Activated T-helper 2 cell treated with anti-CD3 and anti-CD28 coated beads, Interferon-gamma antibody, Interleukin-2, Interleukin-4, amounts not matched to agents 10 μg/mL and 5 μg/mL and 100 μg/mL, durations not matched to agents 14 hours and 24 hours and 36 hours (primary cell): ENCODE measurements at regions not wholly inside any gene's neighbourhood (a gene's known extent, or its start where the extent isn't known, plus 50 kb on each side); places are given as distances from the start of the nearest gene placed in this dataset.
"Not testable (repeated sequence)": the region's sequence is repeated elsewhere in the genome, so short reads cannot be mapped to it uniquely, and the experiment has no call there.

ENCODE experiments used
- DNase-seq: peaks from one replicate; pipeline ENCODE4 v3.0.0; 2021; ENCODE audit warnings: low spot score
- H3K27ac Mint-ChIP-seq: one replicate; pipeline ENCODE4 v1.8.0; 2021; ENCODE audit warnings: mixed read lengths
- H3K27me3 Mint-ChIP-seq: one replicate; pipeline ENCODE4 v1.8.0; 2021; ENCODE audit warnings: low read depth, mixed read lengths
- H3K36me3 Mint-ChIP-seq: one replicate; pipeline ENCODE4 v1.8.0; 2021; ENCODE audit warnings: low read depth, mixed read lengths
- H3K4me1 Mint-ChIP-seq: one replicate; pipeline ENCODE4 v1.8.0; 2021; ENCODE audit warnings: low read depth, mixed read lengths
- H3K4me3 Mint-ChIP-seq: one replicate; pipeline ENCODE4 v1.8.0; 2021; ENCODE audit warnings: low read depth, mild to moderate bottlenecking, moderate library complexity, mixed read lengths
- H3K9me3 Mint-ChIP-seq: one replicate; pipeline ENCODE4 v1.8.0; 2021; ENCODE audit warnings: mixed read lengths
- intact Hi-C: fragments of 100-400 bp; cut with micrococcal nuclease; formaldehyde crosslinking; loops from one replicate; pipeline ENCODE4 v1.15.1; 2023

GRCh38 chr14:66022526-66022925 is 463.6 kb upstream of the CCDC196 start:
- H3K27me3 Mint-ChIP-seq, result peaks cover 4% of the 10 kb centered on the region

GRCh38 chr14:66025779-66026178 is 460.4 kb upstream of the CCDC196 start:
- H3K27ac Mint-ChIP-seq, result no peak overlapping the region
- no peaks in the 10 kb centered on the region for H3K4me1 Mint-ChIP-seq
- no peaks in the 10 kb centered on the region for H3K36me3 Mint-ChIP-seq
- H3K4me3 Mint-ChIP-seq, result no peak overlapping the region
- intact Hi-C loops, result no loop called here
- DNase-seq, result no peak
- H3K27me3 Mint-ChIP-seq, result peaks cover 8% of the 10 kb centered on the region
- peaks cover 11% of the 10 kb centered on the region for H3K9me3 Mint-ChIP-seq

More at GRCh38 chr14:66022526-66022925, 463.6 kb upstream of the CCDC196 start:
- Mint-ChIP-seq H3K27ac (no peak overlapping the region), H3K4me1 (no peaks in the 10 kb centered on the region), H3K4me3 (no peak overlapping the region), H3K9me3 (no peaks in the 10 kb centered on the region), H3K36me3 (no peaks in the 10 kb centered on the region)
- DNase-seq, result no peak
- intact Hi-C loops, result no loop called here

- intact Hi-C loops, H3K27ac Mint-ChIP-seq, H3K36me3 Mint-ChIP-seq, DNase-seq, H3K4me1 Mint-ChIP-seq, H3K4me3 Mint-ChIP-seq, H3K27me3 Mint-ChIP-seq: not testable (repeated sequence)
- H3K9me3 Mint-ChIP-seq, result peaks cover 21% of the 10 kb centered on the region
Measured at GRCh38 chr14:66031981-66032380, 454.2 kb upstream of the CCDC196 start.

- H3K9me3 Mint-ChIP-seq, result peaks cover 21% of the 10 kb centered on the region
Measured at GRCh38 chr14:66032800-66033199, 453.4 kb upstream of the CCDC196 start.

DNA sequence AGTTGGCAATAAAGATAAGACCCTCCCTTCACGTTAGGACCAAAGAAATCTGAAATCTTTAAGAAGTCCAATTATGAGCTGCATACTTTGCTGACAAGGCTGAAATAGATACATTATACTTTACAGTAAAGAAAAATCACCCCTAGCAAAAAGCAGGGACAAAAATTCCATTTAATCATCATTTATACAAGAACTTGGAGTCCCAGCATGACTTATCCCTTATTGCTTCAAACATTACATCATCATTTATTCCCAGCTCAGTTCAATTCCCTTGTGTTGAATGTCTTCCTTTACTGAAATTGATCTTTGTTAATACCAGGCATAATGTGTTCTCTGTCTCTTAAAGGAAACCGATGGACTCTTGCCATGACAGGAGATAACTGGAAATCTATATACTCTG is 449.6 kb upstream of the CCDC196 start:
- Mint-ChIP-seq H3K4me1 (no peaks in the 10 kb centered on the region), H3K9me3 (peaks cover 4% of the 10 kb centered on the region), H3K27me3 (peaks cover 12% of the 10 kb centered on the region), H3K27ac (no peak overlapping the region), H3K36me3 (no peaks in the 10 kb centered on the region), H3K4me3 (no peak overlapping the region)
- no peak for DNase-seq
- intact Hi-C loops, result no loop called here

More at GRCh38 chr14:66032800-66033199, 453.4 kb upstream of the CCDC196 start:
- no peak for DNase-seq
- H3K4me1 Mint-ChIP-seq, result no peaks in the 10 kb centered on the region
- no peaks in the 10 kb centered on the region for H3K36me3 Mint-ChIP-seq
- H3K27ac Mint-ChIP-seq, result no peak overlapping the region
- intact Hi-C loops, result no loop called here
- H3K27me3 Mint-ChIP-seq, result peaks cover 9% of the 10 kb centered on the region
- no peak overlapping the region for H3K4me3 Mint-ChIP-seq

DNA sequence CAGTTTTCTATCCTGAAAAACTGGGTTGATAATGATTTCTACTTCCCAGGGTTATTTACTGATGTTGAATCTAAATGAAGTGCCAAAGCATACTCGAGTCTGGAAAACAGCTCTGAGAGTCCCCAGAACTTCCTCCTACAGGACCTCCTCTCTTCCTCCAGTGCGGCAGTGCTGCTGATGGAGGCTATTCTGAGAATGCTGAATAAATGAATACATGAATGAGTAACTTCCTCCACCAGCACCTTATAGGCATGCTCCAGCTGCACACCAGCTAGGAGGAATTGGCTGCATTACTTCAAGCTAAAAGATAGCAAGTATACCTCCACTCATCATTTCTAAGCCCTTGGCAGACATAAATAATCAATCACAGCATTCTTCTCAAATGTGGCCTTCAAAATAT is 448.8 kb upstream of the CCDC196 start:
- H3K27me3 Mint-ChIP-seq, result peaks cover 12% of the 10 kb centered on the region
- peaks cover 1% of the 10 kb centered on the region for H3K9me3 Mint-ChIP-seq
- no peak for DNase-seq
- H3K27ac Mint-ChIP-seq, result no peak overlapping the region
- no peak overlapping the region for H3K4me3 Mint-ChIP-seq
- intact Hi-C loops, result no loop called here
- H3K36me3 Mint-ChIP-seq, result no peaks in the 10 kb centered on the region
- H3K4me1 Mint-ChIP-seq, result no peaks in the 10 kb centered on the region

DNA sequence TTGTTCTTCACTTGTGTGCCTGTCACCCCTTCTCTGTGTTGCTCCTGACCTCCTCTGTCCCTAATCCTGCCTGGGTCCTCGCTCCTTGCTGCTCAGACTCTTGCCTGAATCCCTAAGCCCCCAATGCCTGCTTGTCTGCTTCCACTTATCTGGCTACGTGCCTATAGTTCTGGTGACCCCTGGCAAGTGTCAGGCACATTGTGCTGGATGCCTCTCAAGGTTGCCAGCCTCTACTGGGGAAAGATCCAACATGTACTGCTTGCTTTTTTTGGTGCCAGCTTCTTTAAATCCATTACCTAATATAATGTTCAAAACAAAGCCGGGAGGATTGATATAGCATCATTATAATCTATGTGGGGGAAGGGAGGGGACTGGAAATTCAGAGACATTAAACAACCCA is 448.0 kb upstream of the CCDC196 start:
- Mint-ChIP-seq H3K4me1 (no peaks in the 10 kb centered on the region), H3K4me3 (no peak overlapping the region), H3K27ac (no peak overlapping the region), H3K9me3 (no peaks in the 10 kb centered on the region), H3K36me3 (no peaks in the 10 kb centered on the region), H3K27me3 (peaks cover 19% of the 10 kb centered on the region)
- DNase-seq, result no peak
- intact Hi-C loops, result no loop called here

DNA sequence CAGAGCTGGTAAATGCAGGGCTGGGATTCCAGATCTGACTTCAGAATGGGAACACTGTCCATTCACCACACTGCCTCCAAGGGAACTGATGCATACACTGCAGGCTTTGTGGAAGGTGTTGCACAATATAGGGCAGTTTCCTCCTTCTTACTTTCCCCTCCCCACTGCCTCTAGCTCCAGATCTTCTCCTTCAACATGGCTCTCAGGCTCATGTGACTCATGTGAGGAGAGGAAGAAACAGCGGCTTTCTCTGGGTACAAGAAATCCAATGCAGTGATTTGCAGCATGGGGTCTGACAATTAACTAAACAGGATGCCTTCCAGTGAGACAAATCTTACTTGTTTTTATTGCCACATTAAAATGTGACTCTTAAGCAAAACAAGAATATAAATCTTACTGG is 447.6 kb upstream of the CCDC196 start:
- intact Hi-C loops, result no loop called here
- Mint-ChIP-seq H3K27me3 (peaks cover 19% of the 10 kb centered on the region), H3K4me1 (no peaks in the 10 kb centered on the region), H3K4me3 (no peak overlapping the region), H3K9me3 (no peaks in the 10 kb centered on the region), H3K36me3 (no peaks in the 10 kb centered on the region), H3K27ac (no peak overlapping the region)
- no peak for DNase-seq

DNA sequence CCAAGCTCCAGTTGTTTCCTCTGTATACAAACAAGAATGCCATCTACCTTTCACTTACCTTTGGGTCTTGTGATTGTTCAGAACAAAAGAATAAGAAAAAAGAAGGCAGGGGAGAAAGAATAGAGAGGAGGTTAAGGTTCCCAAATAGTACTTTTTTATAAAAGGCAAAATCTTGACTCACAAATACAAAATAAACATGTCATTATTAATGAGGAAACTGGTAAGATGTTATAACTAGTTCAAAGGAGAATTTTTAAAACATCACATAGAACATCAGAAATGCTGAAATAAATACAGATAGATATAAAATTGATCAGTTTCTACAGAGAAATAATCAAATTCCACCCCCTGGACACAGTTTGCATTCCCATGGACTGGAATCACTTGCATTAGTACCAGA is 446.7 kb upstream of the CCDC196 start:
- H3K27me3 Mint-ChIP-seq, result peaks cover 19% of the 10 kb centered on the region
- no peak overlapping the region for H3K4me3 Mint-ChIP-seq
- no peaks in the 10 kb centered on the region for H3K36me3 Mint-ChIP-seq
- DNase-seq, result no peak
- no peaks in the 10 kb centered on the region for H3K9me3 Mint-ChIP-seq
- no peaks in the 10 kb centered on the region for H3K4me1 Mint-ChIP-seq
- intact Hi-C loops, result no loop called here
- no peak overlapping the region for H3K27ac Mint-ChIP-seq

DNA sequence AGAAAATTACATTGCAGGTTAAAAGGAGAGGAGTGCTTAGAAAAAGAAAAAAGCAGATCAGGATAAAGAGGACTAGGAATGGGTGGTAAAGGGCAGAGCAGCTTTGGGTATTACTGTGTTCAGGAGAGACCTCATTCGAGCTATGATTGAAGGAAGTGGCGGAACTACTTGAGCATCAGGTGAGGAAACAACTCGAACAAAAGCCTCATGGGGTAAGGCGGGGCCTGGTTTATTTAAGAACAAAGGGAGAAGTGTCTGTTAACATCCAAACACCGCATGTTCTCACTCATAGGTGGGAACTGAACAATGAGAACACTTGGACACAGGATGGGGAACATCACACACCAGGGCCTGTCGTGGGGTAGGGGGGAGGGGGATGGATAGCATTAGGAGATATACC is 444.6 kb upstream of the CCDC196 start:
- H3K4me1 Mint-ChIP-seq, result no peaks in the 10 kb centered on the region
- no peak overlapping the region for H3K27ac Mint-ChIP-seq
- intact Hi-C loops, result no loop called here
- DNase-seq, result no peak
- H3K9me3 Mint-ChIP-seq, result no peaks in the 10 kb centered on the region
- H3K4me3 Mint-ChIP-seq, result no peak overlapping the region
- no peaks in the 10 kb centered on the region for H3K36me3 Mint-ChIP-seq
- H3K27me3 Mint-ChIP-seq, result peaks cover 16% of the 10 kb centered on the region

- Mint-ChIP-seq H3K27ac (no peak overlapping the region), H3K4me3 (no peak overlapping the region), H3K9me3 (no peaks in the 10 kb centered on the region), H3K36me3 (no peaks in the 10 kb centered on the region), H3K4me1 (no peaks in the 10 kb centered on the region), H3K27me3 (peaks cover 22% of the 10 kb centered on the region)
- intact Hi-C loops, result no loop called here
- DNase-seq, result no peak
Measured at GRCh38 chr14:66043921-66044320, 442.2 kb upstream of the CCDC196 start.

GRCh38 chr14:66045572-66046021 is 440.6 kb upstream of the CCDC196 start:
- no peaks in the 10 kb centered on the region for H3K9me3 Mint-ChIP-seq
- no peaks in the 10 kb centered on the region for H3K36me3 Mint-ChIP-seq
- DNase-seq, result no peak
- peaks cover 32% of the 10 kb centered on the region for H3K27me3 Mint-ChIP-seq
- intact Hi-C loops, result no loop called here
- H3K4me1 Mint-ChIP-seq, result no peaks in the 10 kb centered on the region
- no peak overlapping the region for H3K27ac Mint-ChIP-seq
- H3K4me3 Mint-ChIP-seq, result no peak overlapping the region

DNA sequence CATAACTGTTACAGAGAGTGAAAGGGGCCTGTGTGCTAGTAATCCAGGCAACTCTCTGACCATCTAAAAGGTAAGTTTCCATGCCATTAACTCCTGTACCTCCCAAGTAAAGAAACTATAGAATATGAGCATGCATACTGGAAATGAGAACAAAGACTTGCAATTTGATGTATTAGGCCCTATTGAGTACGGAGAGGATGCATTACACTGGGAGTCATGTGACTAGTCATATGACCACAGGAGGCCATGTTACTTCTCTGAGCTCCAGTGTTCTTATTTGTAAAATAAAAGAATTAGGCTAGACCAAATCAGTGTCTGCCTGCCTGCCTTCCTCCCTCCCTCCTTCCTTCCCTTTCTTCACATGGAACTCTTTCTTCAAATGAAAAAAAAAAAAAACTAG is 440.1 kb upstream of the CCDC196 start:
- H3K4me3 Mint-ChIP-seq, result no peak overlapping the region
- DNase-seq, result no peak
- intact Hi-C loops, result no loop called here
- H3K4me1 Mint-ChIP-seq, result no peaks in the 10 kb centered on the region
- peaks cover 33% of the 10 kb centered on the region for H3K27me3 Mint-ChIP-seq
- H3K9me3 Mint-ChIP-seq, result no peaks in the 10 kb centered on the region
- H3K36me3 Mint-ChIP-seq, result no peaks in the 10 kb centered on the region
- no peak overlapping the region for H3K27ac Mint-ChIP-seq

GRCh38 chr14:66046591-66046990 is 439.6 kb upstream of the CCDC196 start:
- H3K27me3 Mint-ChIP-seq, result peaks cover 33% of the 10 kb centered on the region
- H3K9me3 Mint-ChIP-seq, result no peaks in the 10 kb centered on the region
- intact Hi-C loops, result no loop called here
- no peaks in the 10 kb centered on the region for H3K36me3 Mint-ChIP-seq
- H3K4me3 Mint-ChIP-seq, result no peak overlapping the region
- no peak overlapping the region for H3K27ac Mint-ChIP-seq
- no peak for DNase-seq
- H3K4me1 Mint-ChIP-seq, result no peaks in the 10 kb centered on the region
